ENCODE measurements at regions not wholly inside any gene's neighbourhood (a gene's known extent, or its start where the extent isn't known, plus 50 kb on each side); places are given as distances from the start of the nearest gene placed in this dataset.

DNA sequence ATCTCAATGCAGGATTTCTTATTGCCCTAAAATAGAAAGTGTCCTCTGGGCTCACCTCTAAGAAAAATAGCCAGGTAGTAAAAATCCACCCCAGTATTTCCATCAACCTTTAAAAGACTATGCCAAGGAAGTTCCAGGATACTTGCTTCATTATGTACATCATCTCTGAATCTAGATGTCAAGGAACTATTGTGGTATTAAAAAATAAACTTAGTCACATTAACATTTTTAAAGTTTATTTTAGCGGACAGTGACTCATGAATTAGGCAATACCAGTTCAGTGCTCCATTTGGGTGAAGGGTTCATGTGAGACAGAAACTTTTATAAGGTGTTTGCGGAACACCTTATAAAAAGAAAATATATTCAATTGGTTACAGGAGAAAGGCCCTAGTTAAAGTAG is 209.2 kb downstream of the ADAM29 start:
- no peak for TF ChIP-seq POLR2A (IDR thresholded peaks at IDR 0.05)
- TF ChIP-seq, protein P1, sequence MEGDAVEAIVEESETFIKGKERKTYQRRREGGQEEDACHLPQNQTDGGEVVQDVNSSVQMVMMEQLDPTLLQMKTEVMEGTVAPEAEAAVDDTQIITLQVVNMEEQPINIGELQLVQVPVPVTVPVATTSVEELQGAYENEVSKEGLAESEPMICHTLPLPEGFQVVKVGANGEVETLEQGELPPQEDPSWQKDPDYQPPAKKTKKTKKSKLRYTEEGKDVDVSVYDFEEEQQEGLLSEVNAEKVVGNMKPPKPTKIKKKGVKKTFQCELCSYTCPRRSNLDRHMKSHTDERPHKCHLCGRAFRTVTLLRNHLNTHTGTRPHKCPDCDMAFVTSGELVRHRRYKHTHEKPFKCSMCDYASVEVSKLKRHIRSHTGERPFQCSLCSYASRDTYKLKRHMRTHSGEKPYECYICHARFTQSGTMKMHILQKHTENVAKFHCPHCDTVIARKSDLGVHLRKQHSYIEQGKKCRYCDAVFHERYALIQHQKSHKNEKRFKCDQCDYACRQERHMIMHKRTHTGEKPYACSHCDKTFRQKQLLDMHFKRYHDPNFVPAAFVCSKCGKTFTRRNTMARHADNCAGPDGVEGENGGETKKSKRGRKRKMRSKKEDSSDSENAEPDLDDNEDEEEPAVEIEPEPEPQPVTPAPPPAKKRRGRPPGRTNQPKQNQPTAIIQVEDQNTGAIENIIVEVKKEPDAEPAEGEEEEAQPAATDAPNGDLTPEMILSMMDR (IDR thresholded peaks at IDR 0.05): no peak

Data from thyroid gland (tissue), 4 donors.